Muscle layer of duodenum (tissue), 2 donors: ENCODE measurements at regions not wholly inside any gene's neighbourhood (a gene's known extent, or its start where the extent isn't known, plus 50 kb on each side); places are given as distances from the start of the nearest gene placed in this dataset.
A peak's percentile ranks its signal among the peaks of the same experiment; 100 is the strongest.

ENCODE experiments used
- H3K27ac ChIP-seq: one replicate; pipeline ENCODE4 v1.7.0; 2013; ENCODE audit warnings: mild to moderate bottlenecking, low read length
- H3K27me3 ChIP-seq: one replicate; pipeline ENCODE4 v1.7.0; 2013; ENCODE audit warnings: low read depth, mild to moderate bottlenecking, control low read depth, low read length
- H3K36me3 ChIP-seq, 2 donors: one replicate each; pipeline ENCODE4 v1.7.0; 2013; ENCODE audit warnings: low read length in 2 of 2, control low read depth in 1 of 2, mild to moderate bottlenecking in 1 of 2; ENCODE audit not compliant: insufficient read depth in 2 of 2, control insufficient read depth in 1 of 2
- H3K4me1 ChIP-seq, 2 donors: one replicate each; pipeline ENCODE4 v1.7.0; 2013; ENCODE audit warnings: low read length in 2 of 2, mild to moderate bottlenecking in 2 of 2, control low read depth in 1 of 2, moderate library complexity in 1 of 2; ENCODE audit not compliant: insufficient read depth in 2 of 2, control insufficient read depth in 1 of 2
- H3K4me3 ChIP-seq, 2 donors: one replicate each; pipeline ENCODE4 v1.7.0; 2013; ENCODE audit warnings: low read length in 2 of 2, low read depth in 1 of 2, mild to moderate bottlenecking in 1 of 2
- H3K9me3 ChIP-seq, 2 donors: one replicate each; pipeline ENCODE4 v1.7.0; 2013; ENCODE audit warnings: low read length in 2 of 2, control low read depth in 1 of 2, mild to moderate bottlenecking in 1 of 2; ENCODE audit not compliant: control insufficient read depth in 1 of 2
- donor health status: healthy.

GRCh38 chr2:100206731-100207255 is 64.4 kb upstream of the AFF3 start:
- no peaks in the 10 kb centered on the region for H3K9me3 ChIP-seq
- no peak overlapping the region for H3K27ac ChIP-seq
- H3K36me3 ChIP-seq: no peaks in the 10 kb centered on the region
- no peak overlapping the region for H3K4me3 ChIP-seq
- no peaks in the 10 kb centered on the region for H3K4me1 ChIP-seq
- H3K27me3 ChIP-seq: no peaks in the 10 kb centered on the region

DNA sequence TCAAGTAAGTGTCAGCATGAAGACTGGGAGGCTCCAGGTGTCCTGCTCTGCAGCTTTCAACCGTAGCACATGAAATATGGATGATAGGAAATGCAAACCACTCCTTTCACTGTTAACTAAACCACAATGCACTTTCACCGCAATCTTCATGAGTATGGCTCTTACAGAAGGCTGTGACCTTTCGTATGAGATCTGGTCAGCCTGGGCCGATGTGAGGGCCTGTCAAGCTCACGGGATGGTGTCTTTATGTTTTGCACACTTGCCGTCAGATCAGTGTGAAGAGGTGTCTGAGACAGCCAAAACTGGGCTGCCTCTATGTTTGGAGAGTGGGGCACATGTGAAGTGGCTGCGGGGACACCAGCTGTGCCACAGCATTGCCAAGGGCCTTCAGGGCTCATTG is 62.8 kb upstream of the AFF3 start:
- Histone ChIP-seq H3K4me3 (no peak overlapping the region), H3K27me3 (no peaks in the 10 kb centered on the region), H3K4me1 (no peaks in the 10 kb centered on the region), H3K9me3 (no peaks in the 10 kb centered on the region), H3K36me3 (no peaks in the 10 kb centered on the region), H3K27ac (no peak overlapping the region)

DNA sequence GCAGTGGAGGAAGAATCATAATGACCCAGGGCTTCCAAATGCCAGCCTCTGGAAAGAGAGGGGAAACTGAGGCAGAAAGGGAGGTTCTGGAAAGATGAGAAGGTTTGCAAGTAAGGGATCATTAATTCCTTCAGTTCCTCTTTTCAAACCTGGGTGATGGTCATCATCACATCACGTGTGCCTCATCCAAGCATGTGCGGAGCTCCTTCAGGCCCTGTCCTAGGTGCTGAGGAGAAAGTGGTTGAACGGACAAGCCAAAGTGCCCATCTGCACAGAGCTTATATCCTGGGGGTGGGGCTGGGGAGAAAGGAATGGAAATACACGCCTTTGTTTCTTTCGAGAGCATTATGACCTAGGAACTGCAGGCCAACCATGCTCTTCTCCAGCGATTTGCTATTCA is 60.2 kb upstream of the AFF3 start:
- H3K4me3 ChIP-seq: no peak overlapping the region
- H3K4me1 ChIP-seq: peaks cover 8 to 14% of the 10 kb centered on the region in 2 donors
- no peaks in the 10 kb centered on the region for H3K9me3 ChIP-seq
- no peaks in the 10 kb centered on the region for H3K36me3 ChIP-seq
- no peaks in the 10 kb centered on the region for H3K27me3 ChIP-seq
- no peak overlapping the region for H3K27ac ChIP-seq

- Histone ChIP-seq H3K9me3 (no peaks in the 10 kb centered on the region), H3K27me3 (no peaks in the 10 kb centered on the region), H3K4me1 (peaks cover 12 to 22% of the 10 kb centered on the region in 2 donors), H3K36me3 (no peaks in the 10 kb centered on the region), H3K27ac (no peak overlapping the region), H3K4me3 (no peak overlapping the region)
These were observed 58.6 kb upstream of the AFF3 start for GRCh38 chr2:100200985-100201384.

DNA sequence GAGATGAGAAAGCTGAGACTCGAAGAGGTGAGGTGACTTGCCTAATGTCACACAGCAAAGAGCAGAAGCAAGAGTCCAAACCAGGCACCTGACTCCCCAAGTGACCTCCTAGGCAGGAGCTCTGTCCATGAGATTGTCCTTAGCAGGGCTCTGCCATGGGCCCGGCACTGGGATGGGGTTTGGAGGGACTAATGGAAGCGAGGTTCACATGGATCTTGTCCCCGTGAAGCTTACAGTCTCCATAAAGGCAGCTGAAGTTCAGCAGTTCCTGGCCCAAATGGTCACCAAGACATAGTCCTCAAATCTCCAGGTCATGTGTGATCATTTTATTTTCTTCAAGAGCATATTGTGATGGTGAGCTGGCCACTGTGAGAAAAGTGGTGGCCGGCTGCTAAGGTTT is 57.0 kb upstream of the AFF3 start:
- no peaks in the 10 kb centered on the region for H3K9me3 ChIP-seq
- no peaks in the 10 kb centered on the region for H3K27me3 ChIP-seq
- peaks cover 12 to 22% of the 10 kb centered on the region in 2 donors for H3K4me1 ChIP-seq
- no peaks in the 10 kb centered on the region for H3K36me3 ChIP-seq
- H3K4me3 ChIP-seq: no peak overlapping the region
- H3K27ac ChIP-seq: no peak overlapping the region

- peak overlapping the region; percentile 78 for H3K27ac ChIP-seq
- H3K4me1 ChIP-seq: peaks cover 12 to 22% of the 10 kb centered on the region in 2 donors
- H3K36me3 ChIP-seq: no peaks in the 10 kb centered on the region
- no peak overlapping the region for H3K4me3 ChIP-seq
- no peaks in the 10 kb centered on the region for H3K9me3 ChIP-seq
- H3K27me3 ChIP-seq: no peaks in the 10 kb centered on the region
These were observed 56.3 kb upstream of the AFF3 start for GRCh38 chr2:100198461-100199230.

- peak overlapping the region in 1 of 2 donors; percentile 31 for H3K4me3 ChIP-seq
- H3K27ac ChIP-seq: peak overlapping the region; percentile 78
- no peaks in the 10 kb centered on the region for H3K27me3 ChIP-seq
- H3K36me3 ChIP-seq: no peaks in the 10 kb centered on the region
- no peaks in the 10 kb centered on the region for H3K9me3 ChIP-seq
- H3K4me1 ChIP-seq: peaks cover 12 to 22% of the 10 kb centered on the region in 2 donors
These were observed 55.3 kb upstream of the AFF3 start for GRCh38 chr2:100197631-100198153.

DNA sequence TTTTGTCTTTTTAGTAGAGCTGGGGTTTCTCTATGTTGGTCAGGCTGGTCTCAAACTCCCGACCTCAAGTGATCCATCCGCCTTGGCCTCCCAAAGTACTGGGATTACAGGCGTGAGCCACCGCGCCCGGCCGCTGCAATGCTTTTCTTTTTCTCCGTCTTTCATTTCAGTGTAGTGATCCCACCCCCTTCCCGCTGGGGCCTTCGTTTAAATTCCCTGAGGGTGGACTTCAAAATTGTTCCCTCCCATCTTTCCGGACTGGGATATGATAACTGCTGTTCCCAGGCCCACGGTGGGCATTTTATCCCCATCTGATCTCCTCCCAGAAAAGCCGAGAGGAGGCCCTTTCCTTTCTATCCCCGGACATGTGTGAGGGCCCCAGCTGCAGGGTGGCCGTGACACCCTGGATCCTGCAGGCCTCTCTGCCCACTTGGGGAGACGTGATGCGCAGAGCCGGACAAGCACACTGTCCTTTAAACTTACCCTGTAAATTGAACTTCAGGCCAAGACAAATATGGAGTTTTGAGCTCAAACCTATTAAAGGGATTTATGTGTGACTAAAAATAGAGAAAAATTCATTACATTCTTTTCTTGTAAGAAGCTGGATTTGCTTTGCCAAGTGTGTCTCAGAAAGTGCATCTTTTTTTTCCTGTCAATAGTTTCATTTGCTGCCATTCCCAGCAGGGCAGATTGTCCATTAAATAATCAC is 54.5 kb upstream of the AFF3 start:
- Histone ChIP-seq H3K9me3 (no peaks in the 10 kb centered on the region), H3K36me3 (no peaks in the 10 kb centered on the region)

GRCh38 chr2:100195942-100196341 is 53.6 kb upstream of the AFF3 start:
- no peak overlapping the region for H3K4me3 ChIP-seq
- H3K27ac ChIP-seq: no peak overlapping the region
- H3K9me3 ChIP-seq: no peaks in the 10 kb centered on the region
- no peaks in the 10 kb centered on the region for H3K27me3 ChIP-seq
- peaks cover 12 to 22% of the 10 kb centered on the region in 2 donors for H3K4me1 ChIP-seq
- H3K36me3 ChIP-seq: no peaks in the 10 kb centered on the region

More for the DNA sequence above, 54.5 kb upstream of the AFF3 start:
- Histone ChIP-seq H3K4me1 (peaks cover 12 to 22% of the 10 kb centered on the region in 2 donors), H3K4me3 (peak overlapping the region in 1 of 2 donors; percentile 31), H3K27me3 (no peaks in the 10 kb centered on the region), H3K27ac (peak overlapping the region; percentile 43)

- no peak overlapping the region for H3K27ac ChIP-seq
These were observed 52.6 kb upstream of the AFF3 start for GRCh38 chr2:100194951-100195350.

GRCh38 chr2:100193291-100193710 is 50.9 kb upstream of the AFF3 start:
- H3K27ac ChIP-seq: no peak overlapping the region
- no peak overlapping the region for H3K4me3 ChIP-seq
- H3K9me3 ChIP-seq: no peaks in the 10 kb centered on the region
- H3K4me1 ChIP-seq: peaks cover 11 to 15% of the 10 kb centered on the region in 2 donors
- H3K36me3 ChIP-seq: no peaks in the 10 kb centered on the region
- H3K27me3 ChIP-seq: no peaks in the 10 kb centered on the region

More at GRCh38 chr2:100194951-100195350, 52.6 kb upstream of the AFF3 start:
- H3K4me3 ChIP-seq: no peak overlapping the region
- H3K4me1 ChIP-seq: peaks cover 12 to 22% of the 10 kb centered on the region in 2 donors
- H3K27me3 ChIP-seq: no peaks in the 10 kb centered on the region
- no peaks in the 10 kb centered on the region for H3K36me3 ChIP-seq
- no peaks in the 10 kb centered on the region for H3K9me3 ChIP-seq
